HG03460 (cell line): ENCODE measurements at regions not wholly inside any gene's neighbourhood (a gene's known extent, or its start where the extent isn't known, plus 50 kb on each side); places are given as distances from the start of the nearest gene placed in this dataset.

ENCODE experiments used
- ATAC-seq: cut with Tn5 transposase; IDR thresholded peaks from one replicate; pipeline ENCODE4 v1.9.1; 2021; ENCODE audit not compliant: unreplicated experiment

DNA sequence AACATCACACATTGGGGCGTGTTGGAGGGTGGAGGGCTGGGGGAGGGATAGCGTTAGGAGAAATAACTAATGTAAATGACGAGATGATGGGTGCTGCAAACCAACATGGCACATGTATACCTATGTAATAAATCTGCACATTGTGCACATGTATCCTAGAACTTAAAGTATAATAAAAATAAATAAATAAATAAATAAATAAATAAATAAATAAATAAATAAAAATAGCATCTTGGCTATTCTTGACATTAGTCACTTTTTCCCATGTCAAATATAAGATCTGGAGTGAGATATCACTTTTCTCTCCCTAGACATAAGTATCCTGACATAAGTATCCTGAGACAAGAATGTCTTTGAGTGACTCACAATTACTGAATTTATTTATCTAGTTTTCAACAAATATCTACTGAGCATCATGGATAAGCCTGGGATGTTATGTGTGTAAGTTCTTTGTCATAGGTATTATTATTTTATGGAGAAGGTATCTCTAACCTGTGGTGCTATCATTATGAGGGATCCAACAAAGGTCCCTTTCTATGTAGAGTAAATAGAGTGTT, 691.3 kb downstream of the SORCS1 start:
- ATAC-seq, result no peak

DNA sequence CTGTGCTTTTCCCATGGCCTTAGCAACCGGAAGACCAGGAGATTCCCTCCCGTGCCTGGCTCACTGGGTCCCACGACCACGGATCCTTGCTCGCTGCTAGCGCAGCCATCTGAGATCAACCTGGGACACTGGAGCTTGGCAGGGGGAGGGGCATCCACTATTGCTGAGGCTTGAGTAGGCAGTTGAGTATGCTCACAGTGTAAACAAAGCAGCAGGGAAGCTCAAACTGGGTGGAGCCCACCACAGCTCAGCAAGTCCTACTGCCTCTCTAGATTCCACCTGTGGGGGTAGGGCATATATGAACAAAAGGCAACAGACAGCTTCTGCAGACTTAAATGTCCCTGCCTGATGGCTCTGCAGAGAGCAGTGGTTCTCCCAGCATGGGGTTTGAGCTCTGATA, 697.0 kb downstream of the SORCS1 start:
- ATAC-seq, result no peak

DNA sequence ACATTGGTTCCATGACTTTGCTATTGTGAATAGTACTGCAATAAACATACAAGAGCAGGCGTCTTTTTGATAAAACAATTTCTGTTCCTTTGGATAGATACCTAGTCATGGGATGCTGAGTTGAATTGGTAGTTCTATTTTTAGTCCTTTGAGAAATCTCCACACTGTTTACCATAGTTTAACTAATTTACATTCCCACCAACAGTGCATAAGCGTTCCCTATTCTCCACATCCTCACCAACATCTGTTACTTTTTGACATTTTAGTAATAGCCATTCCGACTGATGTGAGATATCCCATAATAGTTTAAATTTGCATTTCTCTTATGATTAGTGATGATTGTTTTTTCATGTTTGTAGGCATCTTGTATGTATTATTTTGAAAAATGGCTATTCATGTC, 707.0 kb downstream of the SORCS1 start:
- ATAC-seq, result no peak

DNA sequence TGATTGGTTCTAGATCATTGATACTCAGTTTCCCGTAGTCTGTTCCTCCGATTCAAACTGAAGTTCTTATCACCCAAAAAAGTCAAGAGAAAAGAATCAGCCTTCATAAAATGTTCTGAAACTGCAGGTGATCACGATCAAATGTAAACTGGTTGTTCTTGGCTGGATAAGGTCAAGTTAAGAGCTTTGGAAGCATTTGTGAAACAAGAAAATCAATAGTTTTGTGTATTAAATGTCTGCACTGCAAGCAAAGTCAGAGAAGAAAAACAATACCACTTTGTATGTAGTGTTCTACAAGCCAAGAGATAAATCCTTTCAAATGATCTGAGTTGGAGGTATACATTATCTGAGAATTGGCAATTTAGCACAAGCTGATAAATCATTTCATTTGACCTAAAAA, 710.3 kb downstream of the SORCS1 start:
- no peak for ATAC-seq

DNA sequence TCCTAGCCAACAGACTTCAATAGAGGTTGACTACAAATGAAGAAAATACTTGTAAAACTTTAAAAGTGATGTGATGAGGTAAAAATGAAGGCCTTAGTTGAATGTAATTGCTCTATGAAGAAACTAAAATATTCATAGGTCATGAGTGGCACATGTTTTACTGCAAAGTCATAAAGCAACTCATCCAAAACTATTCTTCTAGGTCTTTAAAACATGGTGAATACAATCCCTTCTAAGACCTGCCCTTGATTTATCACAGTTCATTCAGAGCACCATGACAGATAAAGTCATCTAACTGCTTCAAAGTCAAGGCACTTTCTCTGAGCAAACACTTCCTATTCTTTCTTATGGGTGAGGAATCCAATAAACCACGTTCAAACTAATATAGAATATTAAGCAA, 713.5 kb downstream of the SORCS1 start:
- no peak for ATAC-seq

DNA sequence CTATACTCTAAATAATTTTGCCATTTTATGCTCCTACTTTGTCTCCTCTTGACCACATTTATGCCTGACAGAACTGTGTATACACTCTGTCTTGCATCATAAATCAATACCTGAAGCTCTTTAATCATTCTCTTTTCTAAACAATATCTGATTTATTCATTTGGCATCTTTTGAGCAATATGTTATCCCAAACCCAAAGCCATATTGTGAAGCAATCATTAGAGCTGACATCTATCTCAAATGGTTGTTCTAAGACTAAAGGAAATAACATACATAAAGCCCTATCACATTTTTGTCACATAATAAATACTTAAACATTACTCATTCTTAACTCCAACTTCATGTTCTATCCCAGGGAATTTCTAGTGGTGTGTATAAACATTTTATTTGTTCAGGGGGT, 717.6 kb downstream of the SORCS1 start:
- no peak for ATAC-seq

DNA sequence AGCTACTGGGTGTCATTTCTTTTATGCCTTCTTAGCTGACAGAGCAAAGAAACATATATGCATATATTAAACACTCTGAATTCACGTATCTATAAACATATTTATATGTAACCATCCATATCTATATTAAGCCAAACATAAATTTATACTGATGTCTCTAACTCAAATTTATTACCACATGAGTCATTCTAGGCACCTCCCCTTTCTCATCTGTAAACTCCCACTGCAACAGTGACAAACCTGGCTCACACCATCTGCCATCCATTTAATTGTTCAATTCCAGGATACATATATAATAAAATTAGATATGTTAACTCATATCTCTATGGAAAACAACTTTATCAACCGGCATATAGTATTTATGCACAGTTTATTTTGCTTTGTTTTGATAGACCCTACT, 722.3 kb downstream of the SORCS1 start:
- ATAC-seq, result no peak

DNA sequence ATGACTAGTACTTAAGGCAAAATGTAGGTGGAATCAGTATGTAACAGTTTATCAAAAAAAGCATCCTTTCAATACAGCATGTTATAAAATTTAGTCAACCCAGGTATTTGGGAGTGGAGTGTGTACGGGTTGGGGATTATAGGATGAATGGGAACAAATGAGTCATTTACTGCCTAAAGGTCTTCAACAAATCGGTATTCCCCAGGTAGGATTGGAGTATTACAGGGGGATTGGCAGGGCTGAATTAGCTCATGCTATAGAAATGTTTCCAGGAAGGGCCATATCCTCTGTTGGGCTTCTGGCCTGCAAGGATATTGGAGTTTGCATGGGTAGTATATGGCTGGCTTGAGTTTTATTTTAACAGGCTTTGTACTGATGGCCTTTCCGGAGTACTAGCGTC, 723.7 kb downstream of the SORCS1 start:
- ATAC-seq, result no peak

DNA sequence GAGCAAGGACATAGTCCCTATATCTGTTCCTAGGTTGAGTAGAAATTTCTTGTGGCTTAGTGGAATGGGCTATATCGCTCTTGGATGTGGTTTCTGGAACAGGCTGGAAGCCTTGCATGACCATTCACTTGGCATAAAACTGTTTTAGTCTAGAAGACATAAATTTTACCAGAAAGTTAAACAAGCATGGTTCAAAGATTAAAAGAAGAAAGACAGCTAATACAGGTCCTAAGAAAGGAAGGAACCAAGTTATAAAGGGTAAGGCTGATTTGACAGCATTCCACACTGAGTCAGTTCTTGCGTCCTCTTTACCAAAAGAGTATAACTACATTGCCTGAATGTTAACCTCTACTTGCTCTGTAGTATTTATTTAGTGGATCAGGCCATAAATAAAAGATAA, 724.2 kb downstream of the SORCS1 start:
- ATAC-seq, result no peak

DNA sequence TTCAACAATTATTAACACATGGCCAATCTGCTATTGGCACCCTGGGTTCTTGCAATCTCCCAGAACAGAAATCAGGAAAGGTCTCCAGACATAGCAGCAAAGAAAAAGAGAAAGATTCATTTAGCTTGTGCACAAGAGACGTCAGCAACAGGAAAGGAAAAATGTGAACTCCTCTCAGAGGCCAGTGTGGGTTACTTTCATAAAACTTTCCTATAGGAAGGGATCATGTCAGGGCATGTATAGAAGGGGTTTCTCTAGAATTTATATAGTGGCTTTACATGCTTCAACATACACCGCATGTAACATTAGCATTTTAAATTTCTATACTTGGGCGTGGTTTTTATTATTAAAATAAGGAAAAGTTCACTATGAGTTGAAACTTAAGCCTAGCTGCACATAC, 725.1 kb downstream of the SORCS1 start:
- ATAC-seq, result no peak

DNA sequence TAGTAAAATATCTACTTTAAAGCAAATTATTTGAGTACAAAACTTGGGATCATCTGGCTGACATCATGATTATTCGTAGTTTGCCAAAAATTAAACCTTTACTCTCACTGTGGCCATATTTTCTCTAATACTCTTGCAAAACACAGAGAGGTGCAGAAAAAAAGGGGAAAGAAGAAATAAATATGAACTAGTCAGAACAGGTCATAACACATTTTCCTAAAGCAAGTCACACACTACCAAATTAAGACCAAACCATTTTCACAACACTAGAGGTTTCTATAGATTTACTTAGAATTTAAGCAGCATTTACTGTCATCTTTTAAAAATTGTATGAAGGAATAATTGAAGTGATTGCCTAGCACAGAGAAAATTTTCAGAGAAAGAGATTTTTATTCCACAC, 726.1 kb downstream of the SORCS1 start:
- no peak for ATAC-seq

DNA sequence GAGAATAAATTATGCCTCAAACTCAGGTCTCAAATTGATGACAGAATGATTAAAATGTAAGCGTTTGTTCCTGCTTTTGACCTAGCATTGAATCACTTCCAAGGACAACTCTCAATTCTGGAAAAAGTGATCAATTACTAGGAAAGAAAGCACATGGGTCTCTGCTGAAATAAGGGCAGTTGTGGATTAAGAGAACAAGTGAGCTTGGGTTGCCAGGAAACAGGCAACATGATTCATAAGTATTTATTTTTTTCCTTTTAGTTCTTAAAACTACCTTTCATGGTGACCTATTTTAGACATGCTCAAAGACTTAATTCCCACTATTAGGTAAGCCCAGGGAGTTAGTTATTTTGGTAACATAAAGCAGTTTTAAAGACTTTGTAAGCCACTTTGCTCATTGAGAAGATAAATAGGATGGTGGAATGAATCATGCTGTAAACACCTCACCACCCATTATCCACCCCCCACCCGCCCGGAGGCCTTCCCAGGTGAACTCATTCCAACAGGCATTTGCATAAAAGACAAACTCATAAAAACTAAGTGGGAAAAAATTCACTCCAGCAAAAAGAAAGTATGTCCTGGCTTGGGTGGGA, 728.3 kb downstream of the SORCS1 start:
- ATAC-seq, result no peak

DNA sequence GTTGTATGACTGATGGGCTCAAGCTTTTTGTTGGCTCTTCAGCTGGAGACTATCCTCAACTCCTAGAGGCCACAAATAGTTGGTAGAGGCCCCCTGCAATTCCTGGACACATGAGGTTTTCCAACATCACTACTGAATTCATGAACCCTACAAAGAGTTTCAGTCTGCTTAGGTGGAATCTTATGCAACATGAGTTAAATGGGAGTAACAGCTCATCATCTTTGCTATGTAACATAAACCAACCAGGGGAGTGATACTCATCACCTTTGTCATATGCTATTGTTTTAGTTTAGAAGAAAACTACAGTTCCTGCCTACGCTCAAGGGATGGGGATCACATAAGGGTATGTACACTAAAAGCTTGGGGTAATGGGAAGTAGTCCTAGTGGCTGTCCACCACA, 729.4 kb downstream of the SORCS1 start:
- ATAC-seq, result no peak

DNA sequence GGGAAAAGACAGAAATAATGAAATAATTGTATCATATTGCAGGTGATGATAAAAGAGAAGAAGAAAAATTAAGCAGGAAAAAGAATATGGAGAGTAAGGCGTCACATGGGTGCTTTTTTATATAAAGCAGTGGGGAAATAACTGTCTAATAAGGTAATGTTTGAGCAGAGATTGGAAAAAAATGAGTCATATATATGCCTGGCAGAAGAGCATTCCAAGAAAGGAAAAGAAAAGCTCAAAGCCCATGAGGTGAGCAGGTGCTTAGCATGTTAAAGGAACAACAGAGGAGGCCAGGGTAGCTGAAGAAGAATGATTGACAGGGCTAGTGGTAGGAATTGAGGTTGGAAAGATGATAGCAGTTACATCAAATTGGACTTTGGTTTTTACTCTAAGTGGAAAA, 739.5 kb downstream of the SORCS1 start:
- no peak for ATAC-seq

DNA sequence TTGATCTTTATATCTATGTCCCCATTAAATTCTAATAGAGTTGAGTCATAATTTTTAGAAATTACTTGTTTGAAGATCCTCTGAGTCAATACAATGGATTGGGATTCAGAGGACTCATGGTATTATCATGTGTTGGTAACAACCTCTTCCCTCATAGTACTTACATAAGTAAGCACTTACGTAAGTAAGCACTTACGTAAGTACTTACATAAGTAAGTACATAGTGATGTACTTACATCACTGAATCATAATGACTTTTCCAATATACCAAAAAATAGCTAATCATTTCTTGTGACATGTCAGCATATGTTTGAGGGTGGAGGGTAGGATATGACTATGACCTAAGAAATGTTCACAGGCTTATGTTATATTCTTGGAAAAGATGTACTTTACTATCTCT, 740.5 kb downstream of the SORCS1 start:
- no peak for ATAC-seq

DNA sequence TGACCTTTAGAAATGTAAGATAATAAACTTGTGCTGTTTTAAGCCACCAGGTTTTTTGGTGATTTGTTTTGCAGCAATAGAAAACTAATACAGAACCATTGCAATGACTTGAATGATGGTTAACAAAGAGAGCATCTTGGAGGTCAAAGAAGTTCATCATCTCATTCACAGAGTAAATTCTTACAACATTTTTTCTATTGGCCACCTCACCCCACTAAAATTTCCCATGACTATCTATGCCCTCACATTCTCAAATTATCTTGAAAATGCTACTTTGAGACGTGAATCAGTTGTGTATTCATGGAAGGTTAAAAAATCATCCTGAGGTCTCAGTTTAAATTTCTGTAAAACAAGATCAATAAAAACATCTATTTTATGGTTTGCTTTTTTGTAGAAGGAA, 754.2 kb downstream of the SORCS1 start:
- no peak for ATAC-seq

DNA sequence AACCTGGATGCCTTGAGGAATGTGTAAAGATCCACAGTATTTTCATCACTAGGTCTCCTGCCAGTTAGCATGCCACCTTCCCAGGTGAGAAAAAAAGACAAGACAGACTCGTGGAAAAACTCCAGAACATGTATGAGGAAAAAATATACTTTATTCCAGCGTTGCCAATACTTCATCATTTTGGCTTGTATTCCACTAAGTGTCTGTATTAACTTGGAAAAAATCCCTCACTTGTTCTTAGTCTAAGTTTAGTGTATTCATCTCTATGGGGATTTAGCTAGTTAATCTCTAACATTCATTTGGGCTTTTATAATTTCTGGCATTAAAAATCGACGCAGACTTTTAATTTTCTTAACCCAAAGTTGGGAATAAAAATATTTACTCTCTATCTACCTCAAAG, 759.4 kb downstream of the SORCS1 start:
- ATAC-seq, result no peak

DNA sequence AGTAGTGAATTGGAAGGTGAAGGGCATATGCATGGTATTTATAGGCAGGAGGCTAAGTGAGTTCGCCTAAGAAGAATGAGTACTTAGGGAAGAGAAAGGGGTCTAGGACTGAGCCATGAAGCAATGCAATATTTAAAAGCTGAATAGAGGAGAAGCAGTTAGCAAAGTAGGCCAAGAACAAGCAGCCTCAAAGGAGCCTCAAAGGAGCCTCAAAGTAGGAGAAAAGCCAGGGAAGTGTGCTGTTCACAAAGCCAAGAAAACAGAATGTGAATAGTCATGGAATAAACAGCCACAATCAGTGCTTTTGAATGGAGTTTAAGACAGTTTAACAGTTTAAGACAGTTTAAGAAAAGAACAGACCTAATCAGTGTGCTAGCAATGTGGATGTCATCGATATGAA, 762.0 kb downstream of the SORCS1 start:
- no peak for ATAC-seq

DNA sequence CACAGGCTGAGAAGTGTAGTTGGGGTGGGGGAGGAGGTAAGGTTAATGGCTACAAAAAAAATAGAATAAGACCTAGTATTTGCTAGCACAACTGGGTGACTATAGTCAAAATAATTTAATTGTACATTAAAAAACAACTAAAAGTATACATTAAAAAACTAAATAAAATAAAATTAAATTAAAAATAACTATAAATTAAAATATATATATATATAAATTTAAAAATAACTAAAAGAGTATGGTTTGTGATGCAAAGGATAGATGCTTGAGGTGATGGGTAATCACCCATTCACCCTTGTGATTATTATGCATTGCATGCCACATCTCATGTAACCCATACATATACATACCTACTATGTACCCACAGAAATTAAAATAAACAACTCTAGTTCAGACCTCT, 762.5 kb downstream of the SORCS1 start:
- no peak for ATAC-seq

DNA sequence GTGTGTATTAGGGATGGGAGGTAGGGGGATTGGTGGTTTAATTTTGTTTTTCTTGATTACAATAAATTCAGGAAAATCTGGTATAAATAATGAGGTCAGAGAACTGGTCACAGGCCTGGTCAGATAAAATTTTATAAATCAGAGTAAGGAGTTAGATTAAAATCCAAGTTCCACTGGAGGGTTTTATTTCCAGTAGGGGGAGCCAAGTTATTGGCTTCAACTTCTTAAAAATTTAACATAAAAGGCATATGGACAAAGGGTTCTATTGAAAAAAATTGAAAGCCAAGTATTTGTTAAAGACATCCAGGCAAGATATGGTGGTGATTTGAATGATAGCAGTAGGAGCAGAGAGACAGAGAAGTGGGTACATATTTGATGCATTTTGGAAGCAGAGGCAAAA, 763.3 kb downstream of the SORCS1 start:
- no peak for ATAC-seq

DNA sequence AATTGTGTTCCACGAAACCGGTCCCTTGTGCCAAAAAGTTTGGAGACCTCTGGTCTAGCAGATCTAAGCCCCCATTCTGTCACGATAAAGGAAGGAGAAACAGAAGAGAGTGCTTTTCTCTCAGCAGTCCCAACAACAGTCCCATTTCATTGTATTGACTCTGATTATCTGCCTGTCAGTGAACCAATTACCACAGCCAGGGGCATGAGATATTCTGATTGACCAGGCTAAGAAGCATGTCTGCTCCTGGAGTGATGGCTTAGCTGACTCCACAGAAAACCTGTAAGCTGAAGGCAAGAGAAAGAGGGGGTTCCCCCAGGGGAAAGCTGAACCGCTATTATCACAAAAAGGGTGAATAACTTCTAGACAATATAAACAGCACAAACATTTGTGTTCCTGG, 765.4 kb downstream of the SORCS1 start:
- ATAC-seq, result no peak

DNA sequence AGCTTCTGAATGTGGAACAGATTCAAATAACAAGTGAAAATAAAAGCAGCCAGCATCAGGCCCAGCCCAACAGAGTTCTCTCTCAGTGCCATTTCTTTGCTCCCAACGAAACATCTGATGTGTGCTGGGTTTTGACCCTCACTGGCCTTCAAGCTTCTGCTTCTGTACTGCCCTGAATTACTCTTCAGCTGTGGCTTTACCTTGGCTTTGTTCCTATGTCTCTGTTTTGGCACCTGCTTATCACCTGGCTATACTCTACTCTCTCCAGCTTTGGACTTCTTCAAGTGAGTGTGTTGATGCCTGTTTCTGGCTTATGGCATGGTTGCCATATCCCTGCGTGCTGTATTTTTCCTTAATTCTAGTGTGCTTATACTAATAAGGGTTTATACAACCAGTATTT, 768.3 kb downstream of the SORCS1 start:
- ATAC-seq, result no peak

DNA sequence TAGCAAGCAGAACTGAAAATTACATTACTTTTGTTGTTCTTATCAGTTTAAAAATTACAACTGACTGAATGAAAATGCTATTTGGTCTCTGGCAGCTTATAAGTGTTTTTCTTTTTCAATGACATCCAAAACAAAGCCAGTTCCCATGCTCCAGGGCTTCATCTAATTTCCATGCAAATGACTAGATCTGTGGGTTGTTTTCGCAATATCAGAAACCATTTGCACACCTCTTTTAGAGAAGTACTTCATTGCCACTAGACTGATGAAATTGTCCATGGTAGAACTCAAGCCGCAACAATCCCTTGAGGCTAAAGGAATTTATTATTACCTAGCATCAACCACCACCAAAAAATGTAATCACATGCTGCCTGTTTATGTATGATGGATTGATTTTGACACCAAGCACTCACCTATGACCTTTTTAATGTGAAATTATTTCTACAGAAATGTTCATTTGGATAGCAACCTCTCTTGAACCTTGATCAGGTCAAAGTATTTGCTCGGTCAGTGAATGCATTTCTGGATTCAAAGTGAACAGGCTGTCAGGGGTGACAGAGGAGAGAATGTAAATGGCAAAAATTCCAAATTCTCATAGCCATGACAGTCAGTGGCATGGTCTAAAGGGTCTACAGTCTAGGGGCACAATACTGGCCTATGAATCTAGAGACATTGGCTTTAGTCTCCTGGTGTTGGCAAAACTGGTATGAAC, 769.3 kb downstream of the SORCS1 start:
- no peak for ATAC-seq
